HG03025 (cell line): ENCODE measurements at regions not wholly inside any gene's neighbourhood (a gene's known extent, or its start where the extent isn't known, plus 50 kb on each side); places are given as distances from the start of the nearest gene placed in this dataset.

Experiments
- ATAC-seq: cut with Tn5 transposase; IDR thresholded peaks from one replicate; pipeline ENCODE4 v1.9.1; 2021; ENCODE audit warnings: mild to moderate bottlenecking, moderate library complexity; ENCODE audit not compliant: unreplicated experiment, low FRiP score

GRCh38 chr1:239771550-239771949 is 320.1 kb upstream of the FMN2 start:
- ATAC-seq = no peak

- no peak for ATAC-seq
Measured at GRCh38 chr1:239772446-239772845, 319.2 kb upstream of the FMN2 start.

GRCh38 chr1:239775466-239775865 is 316.2 kb upstream of the FMN2 start:
- ATAC-seq = no peak

- ATAC-seq = no peak
Measured at GRCh38 chr1:239778208-239778813, 313.4 kb upstream of the FMN2 start.

- no peak for ATAC-seq
Measured at GRCh38 chr1:239779962-239780361, 311.7 kb upstream of the FMN2 start.

- no peak for ATAC-seq
Measured at GRCh38 chr1:239784896-239785295, 306.8 kb upstream of the FMN2 start.

- no peak for ATAC-seq
Measured at GRCh38 chr1:239785576-239785975, 306.1 kb upstream of the FMN2 start.

- no peak for ATAC-seq
Measured at GRCh38 chr1:239786464-239786863, 305.2 kb upstream of the FMN2 start.

GRCh38 chr1:239792157-239792556 is 299.5 kb upstream of the FMN2 start:
- ATAC-seq = no peak

- ATAC-seq = no peak
Measured at GRCh38 chr1:239795304-239795703, 296.4 kb upstream of the FMN2 start.

- ATAC-seq = no peak
Measured at GRCh38 chr1:239799617-239800016, 292.1 kb upstream of the FMN2 start.

GRCh38 chr1:239800861-239801260 is 290.8 kb upstream of the FMN2 start:
- ATAC-seq = no peak

- no peak for ATAC-seq
Measured at GRCh38 chr1:239802275-239802674, 289.4 kb upstream of the FMN2 start.

GRCh38 chr1:239803781-239804180 is 287.9 kb upstream of the FMN2 start:
- ATAC-seq = no peak

- ATAC-seq = no peak
Measured at GRCh38 chr1:239804266-239804665, 287.4 kb upstream of the FMN2 start.

GRCh38 chr1:239805042-239805441 is 286.6 kb upstream of the FMN2 start:
- no peak for ATAC-seq

GRCh38 chr1:239805851-239806772 is 285.6 kb upstream of the FMN2 start:
- no peak for ATAC-seq

- no peak for ATAC-seq
Measured at GRCh38 chr1:239806897-239807296, 284.8 kb upstream of the FMN2 start.

GRCh38 chr1:239807361-239807760 is 284.3 kb upstream of the FMN2 start:
- no peak for ATAC-seq

GRCh38 chr1:239810061-239810481 is 281.6 kb upstream of the FMN2 start:
- no peak for ATAC-seq

GRCh38 chr1:239811211-239811885 is 280.3 kb upstream of the FMN2 start:
- ATAC-seq = no peak
